ENCODE measurements at regions not wholly inside any gene's neighbourhood (a gene's known extent, or its start where the extent isn't known, plus 50 kb on each side); places are given as distances from the start of the nearest gene placed in this dataset.

DNA sequence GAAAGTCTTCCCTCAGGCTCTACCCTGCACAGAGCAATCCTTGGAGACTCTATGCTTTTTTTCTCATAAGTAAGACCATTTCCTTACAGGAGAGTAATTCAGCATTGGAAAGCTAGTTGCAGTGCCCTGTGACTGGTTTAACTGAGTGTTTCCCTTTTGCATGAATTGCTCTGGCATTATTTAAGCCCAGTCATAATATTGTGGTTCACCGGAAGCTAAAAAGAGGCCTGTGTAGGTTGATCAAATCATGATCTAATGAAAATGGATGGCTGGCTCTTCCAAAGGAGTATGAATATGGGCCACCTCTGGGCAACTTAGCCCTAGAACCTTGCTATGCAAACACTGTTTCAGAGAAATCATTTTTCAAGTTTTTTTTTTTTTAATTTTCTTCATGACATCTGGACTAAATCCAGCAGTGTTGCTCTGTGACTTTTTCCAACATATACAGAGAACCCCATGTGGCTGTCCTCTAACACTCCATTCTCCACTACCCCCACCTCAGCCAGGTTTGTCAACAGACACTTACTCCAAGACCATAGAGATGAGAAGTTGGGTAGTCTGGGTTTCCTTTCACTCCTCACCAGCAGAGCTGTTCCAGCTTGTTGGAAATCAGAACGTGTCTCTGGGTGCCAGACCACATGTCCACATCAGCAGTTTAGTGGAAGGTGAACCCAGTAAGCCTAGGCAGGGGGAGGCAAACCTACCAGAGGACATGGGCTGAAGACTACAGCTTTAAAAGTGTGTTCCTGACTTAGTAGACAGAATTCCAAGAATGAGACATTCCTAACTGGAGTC lies 175.2 kb upstream of the SLC14A2 start:
- DNase-seq (ENCODE audit: low spot score) = no peak

DNA sequence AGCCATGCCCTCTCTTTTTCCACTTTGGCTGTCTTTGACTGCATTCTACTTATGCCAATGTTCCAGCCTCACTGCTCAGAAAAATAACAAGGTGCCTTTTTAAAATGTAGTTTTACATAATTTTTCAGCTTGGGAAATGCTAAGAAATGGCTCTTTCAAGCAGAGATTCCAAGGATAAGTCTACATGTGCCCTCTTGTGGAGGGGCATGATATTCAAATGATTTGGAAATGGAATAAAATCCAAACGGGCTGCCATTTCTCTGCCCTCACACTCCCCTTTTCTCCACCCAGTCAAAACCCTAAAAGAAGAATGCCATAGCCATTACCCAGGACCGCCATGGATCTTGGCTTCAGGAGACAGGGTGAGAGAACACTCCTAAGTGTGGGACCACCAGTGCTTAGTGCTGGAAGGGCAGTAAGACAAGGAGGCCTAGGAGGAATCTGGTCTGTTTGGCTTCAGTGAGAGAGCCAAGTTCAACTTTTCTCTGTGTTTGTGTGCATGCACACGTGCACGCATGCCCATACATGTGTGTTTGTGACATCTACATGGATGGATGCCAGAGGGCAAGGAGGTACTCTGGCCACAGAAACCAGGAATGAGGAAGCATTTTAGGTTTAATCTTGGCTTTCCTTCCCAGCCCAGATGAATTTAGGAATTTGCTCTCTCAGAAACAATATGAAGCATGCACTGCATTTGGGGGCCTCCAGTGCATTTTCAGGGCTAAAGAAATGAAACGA lies 174.0 kb upstream of the SLC14A2 start:
- no peak for DNase-seq (ENCODE audit: low spot score)

- no peak for DNase-seq (ENCODE audit: low spot score)
Measured at GRCh38 chr18:45444040-45444439, 171.2 kb upstream of the SLC14A2 start.

GRCh38 chr18:45447355-45448265 lies 167.7 kb upstream of the SLC14A2 start:
- no peak for DNase-seq (ENCODE audit: low spot score)

- DNase-seq (ENCODE audit: low spot score) = no peak
Measured at GRCh38 chr18:45448871-45449270, 166.4 kb upstream of the SLC14A2 start.

DNA sequence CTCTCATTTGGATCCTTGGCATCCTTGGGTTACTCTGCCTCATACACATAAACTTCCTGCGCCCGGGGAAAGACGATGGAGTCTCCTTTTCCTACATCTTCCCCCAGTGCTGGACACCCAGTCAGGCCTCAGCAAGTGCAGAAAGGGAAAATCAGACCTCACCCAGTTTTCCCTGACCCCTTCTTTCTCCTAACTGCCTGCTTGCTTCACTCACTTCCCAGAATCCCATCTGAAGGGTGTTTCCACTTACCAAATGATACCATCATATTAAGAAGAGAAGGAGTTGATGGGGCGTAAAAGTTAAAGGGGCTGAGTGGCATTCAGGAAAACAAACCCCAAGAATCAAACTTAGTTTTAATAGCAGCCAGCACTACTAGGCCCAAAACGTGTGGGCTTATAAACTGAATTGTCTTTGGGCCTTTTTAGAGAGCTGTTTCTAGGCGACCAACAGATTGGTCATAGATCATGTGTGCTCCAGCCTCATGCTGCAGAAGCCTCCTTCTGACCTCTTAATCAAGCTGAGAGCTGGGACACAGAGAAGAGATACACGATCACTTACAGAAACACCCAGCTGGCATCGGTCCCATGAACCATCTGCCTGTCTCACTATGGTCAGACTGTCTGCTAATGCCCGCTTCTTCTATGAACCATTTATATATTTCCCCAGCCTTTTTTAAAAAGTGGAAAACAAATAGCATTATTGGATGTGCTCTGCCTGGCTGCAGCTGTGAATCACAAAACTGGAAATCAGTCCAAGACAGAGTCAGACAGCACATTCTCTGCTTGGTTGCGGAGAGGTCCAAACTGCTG lies 165.7 kb upstream of the SLC14A2 start:
- DNase-seq (ENCODE audit: low spot score) = no peak

DNA sequence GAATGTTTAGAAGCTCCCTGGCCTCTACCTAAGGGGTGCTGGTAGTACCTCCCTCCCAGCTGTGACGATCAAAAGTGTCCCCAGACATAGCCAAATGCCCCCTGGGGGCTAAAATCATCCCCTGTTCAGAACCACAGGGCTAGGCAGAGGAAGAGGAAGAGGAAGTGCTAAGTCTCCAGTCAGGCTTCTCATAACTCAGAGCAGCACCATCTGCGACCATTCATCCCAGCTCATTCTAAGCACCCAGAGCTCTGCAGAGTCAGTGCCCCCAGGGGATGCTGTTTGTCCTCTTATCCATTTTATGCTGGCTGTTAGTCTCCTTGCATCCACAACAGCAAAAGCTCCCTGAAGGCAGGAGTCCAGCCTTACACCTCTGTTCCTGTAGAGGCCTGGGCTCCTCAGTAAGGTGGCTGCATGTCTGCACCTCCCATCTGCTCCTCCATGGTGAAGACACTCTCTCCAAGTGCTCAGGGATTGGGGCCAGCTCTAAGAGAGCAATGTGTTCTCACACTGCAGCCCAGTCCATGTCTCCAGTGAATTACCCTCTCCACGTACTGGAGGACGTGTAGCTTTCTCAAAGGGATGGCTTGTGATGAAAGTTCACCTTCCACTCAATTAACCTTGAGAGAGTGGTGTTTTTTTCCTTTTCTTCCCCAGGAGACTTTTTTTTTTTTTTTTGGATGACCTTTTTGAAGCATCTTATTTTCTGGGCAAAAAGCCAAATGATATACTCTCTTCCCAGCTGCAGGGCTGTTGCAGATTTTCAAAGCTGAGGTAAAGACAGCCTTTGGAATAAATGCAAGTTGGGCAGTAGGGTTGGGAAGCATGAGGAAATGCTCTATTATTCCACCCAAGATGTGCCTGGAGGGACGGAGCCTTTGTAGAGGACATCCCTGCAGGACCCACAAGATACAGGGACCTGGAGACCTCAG lies 158.9 kb upstream of the SLC14A2 start:
- no peak for DNase-seq (ENCODE audit: low spot score)

DNA sequence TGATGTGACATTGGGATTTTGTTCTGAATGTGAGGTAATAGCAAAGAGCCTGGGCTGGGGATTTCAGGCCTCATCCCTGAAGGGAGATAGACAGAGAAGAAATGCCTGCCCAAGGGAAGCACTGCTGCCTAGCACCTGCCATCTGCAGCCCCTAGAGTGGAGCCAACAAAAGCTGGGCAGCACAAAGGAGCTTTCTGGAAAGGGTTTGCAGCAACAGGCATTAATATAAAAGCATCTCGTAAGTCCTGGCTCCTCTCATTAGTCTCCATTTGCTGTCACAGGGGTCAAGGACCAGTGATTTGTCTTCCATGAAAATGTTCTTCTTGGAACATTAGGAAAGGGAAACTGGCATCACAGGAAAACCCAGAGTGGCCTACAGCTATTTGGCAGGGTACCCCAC lies 157.2 kb upstream of the SLC14A2 start:
- DNase-seq (ENCODE audit: low spot score) = no peak

DNA sequence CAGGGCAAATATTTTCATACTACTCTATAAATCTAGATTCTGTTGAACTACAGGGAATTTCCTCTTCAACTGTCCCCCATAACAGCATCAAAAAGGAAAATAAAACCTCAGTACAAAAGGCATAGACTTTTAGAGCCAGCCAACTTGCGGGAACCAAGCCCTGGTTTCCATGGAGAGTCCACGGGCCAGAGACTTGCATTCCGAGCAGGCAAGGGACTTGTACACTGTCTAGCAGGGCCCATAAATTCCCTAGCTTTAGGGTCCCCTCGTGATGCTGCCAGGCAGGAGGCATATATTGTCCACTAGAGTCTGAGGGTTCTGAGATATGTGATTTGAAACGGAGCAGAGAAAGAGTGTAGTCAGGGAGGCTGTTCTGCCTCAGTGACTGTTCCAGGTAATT lies 153.1 kb upstream of the SLC14A2 start:
- DNase-seq (ENCODE audit: low spot score) = no peak

GRCh38 chr18:45463451-45463850 lies 151.8 kb upstream of the SLC14A2 start:
- no peak for DNase-seq (ENCODE audit: low spot score)

- no peak for DNase-seq (ENCODE audit: low spot score)
Measured at GRCh38 chr18:45464619-45465018, 150.7 kb upstream of the SLC14A2 start.

DNA sequence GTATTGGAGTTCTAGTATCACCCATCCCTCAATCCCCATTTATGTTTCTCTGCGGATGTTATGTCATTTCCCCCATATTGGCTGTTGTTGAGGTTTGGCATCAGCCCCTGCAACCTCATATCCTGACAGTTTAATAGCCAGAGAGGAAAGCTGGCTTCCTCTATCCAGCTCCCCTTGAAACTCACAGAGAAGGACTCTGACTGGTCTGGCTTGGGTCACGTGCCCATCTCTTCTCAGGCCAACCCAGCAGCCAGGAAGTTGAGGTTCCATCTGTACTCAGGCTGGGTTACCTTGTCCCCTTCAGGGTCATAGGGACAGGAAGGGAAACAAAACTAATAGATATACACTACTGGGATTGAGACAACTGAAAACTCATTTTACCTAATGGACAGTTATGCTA lies 148.0 kb upstream of the SLC14A2 start:
- no peak for DNase-seq (ENCODE audit: low spot score)

DNA sequence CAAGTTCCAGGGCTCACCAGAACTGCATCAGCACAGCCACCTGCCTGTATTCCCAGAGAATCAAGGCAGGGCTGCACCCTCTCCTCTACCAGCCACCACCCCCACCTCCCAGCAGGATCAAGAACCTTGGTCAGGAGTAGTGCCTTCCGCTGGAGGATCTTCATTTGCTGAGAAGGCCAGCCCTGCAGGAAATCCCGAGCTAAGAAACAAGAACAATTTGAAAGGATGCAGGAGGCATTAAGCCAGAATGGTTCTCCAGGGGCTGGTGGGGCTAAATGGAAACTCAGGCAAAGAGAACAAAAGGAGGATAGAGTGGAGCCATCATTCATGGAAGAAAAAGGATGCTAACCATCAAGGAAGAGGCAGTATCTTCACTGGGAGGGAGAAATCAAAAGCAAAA lies 147.3 kb upstream of the SLC14A2 start:
- DNase-seq (ENCODE audit: low spot score) = no peak

- no peak for DNase-seq (ENCODE audit: low spot score)
Measured at GRCh38 chr18:45478889-45479288, 136.4 kb upstream of the SLC14A2 start.

GRCh38 chr18:45480219-45481015 lies 134.9 kb upstream of the SLC14A2 start:
- no peak for DNase-seq (ENCODE audit: low spot score)

DNA sequence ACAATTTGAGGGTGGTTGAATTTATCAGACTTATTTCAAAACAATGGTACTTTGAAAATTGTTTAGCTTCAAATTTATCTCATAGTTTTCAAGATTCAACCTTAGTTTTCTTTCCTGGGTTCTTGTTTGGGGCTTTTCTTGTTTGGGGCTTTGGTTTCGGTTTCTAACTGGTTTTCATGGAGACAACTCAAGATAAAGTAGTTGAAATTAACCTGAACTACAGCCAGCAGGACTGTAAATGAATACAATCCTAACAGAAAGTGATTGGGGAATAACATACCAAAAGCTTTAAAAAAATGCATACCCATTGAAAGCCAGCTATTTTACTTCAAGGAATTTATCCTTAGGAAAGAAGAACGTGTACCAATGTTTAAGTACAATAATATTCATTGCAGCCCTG lies 133.5 kb upstream of the SLC14A2 start:
- DNase-seq (ENCODE audit: low spot score) = no peak

- DNase-seq (ENCODE audit: low spot score) = no peak
Measured at GRCh38 chr18:45482286-45482685, 133.0 kb upstream of the SLC14A2 start.

DNA sequence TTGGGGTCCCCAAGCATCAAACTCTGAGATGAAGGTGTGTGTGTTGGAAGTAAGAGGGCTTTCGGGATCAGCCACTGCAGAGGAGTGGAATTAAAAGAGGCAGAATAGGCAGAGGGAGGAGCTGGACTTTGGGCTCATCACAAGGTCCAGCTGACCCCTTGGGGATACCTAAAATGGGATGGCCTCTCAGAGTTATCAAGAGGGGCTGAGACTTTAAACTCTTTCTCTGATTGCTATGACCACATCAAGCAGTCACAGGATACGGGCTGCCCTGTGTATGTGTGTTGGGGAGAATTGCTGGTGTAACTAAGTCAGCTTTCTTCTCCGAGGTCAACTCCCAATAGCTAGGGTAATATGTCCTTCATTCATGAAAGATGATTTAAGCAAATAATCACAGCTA lies 127.7 kb upstream of the SLC14A2 start:
- no peak for DNase-seq (ENCODE audit: low spot score)

DNA sequence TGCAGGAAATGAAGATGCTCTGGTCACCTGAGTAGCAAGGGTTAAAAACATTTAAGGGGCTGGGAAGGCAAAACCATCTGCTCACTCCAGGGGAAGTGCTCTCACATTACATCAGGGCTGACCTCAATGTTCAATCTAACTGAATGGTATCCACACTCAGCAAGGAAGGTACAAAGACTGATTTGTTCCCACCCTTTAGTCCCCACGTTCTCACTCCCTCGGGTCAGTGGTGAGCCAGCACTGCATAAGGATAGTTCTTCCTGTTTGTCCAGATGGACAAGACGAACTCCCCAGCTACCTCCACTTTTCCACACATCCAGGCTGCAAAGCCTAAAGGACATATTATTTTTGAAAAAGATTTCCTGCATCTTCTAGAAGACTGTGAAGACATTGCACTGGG lies 126.6 kb upstream of the SLC14A2 start:
- no peak for DNase-seq (ENCODE audit: low spot score)

DNA sequence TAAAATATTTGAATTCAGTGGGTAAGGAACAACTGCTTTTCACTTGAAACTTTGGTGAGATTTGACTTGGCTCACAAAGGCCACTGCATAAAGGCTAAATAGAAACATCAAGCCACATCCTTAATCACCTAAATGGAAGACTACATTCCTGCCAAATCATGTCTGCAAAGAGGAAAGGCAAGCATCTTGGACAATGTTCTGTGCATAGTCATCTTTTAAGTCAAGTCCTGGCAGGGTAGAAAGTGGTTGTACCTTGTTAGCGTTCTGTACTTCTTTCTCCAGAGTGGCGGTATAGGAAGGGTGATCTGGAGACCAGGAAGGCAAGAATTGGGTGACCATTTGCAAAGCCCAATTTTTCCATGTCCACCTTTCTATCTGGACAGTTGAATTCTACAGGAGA lies 121.4 kb upstream of the SLC14A2 start:
- no peak for DNase-seq (ENCODE audit: low spot score)
